ENCODE measurements at regions not wholly inside any gene's neighbourhood (a gene's known extent, or its start where the extent isn't known, plus 50 kb on each side); places are given as distances from the start of the nearest gene placed in this dataset.
"Not testable (repeated sequence)": the region's sequence is repeated elsewhere in the genome, so short reads cannot be mapped to it uniquely, and the experiment has no call there.

DNA sequence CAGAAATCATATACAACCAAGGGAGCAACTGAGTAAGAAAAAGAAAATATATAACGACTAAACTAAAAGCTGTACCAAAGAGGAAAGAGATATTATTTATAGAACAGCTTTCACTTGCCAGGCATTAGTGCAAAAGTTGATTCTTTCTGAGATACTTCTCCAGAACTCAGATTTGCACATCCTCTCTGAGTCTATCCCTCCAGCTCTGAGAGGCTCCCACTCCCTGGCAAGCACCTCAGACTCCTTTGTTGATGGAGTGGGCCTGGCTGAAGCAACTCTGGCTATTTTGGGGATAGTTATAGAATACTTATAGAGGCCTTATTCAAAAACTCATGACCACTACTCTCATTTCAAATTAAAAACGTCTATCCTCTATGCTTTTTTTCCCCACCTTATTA lies 501.6 kb upstream of the TNP1 start:
- no peak for DNase-seq

DNA sequence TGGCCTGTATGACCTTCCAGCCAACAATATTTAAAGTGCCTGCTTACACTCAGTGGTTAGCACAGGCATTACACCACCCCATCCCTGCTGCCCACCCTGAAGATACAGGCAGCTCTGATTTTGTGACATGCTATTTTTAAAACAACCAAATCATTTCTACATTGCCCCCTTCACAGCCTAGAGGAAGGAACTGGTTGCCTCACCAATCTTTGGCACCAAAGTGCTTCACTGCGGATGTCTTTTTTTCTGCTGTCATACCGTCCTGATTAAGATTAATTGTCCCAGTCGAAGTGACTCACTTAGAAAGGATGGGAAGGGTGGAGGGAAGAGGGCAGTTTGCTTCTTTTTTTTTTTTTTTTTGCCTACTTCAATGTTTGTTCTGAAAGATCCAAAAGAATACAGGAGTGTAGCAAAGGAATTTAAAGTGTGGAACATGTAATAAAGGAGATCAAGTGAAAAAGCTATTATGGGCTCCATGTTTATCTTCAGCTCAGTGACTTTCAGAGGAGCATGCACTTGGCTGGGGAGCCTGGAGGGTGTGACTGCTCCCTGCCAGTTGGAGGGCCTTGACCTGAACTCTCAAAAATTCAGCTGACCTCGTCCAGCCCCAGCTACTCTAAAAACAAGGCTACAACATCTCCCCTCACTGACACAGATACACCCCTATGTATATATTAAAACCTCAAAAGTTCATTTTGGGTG lies 501.1 kb upstream of the TNP1 start:
- DNase-seq, result no peak

DNA sequence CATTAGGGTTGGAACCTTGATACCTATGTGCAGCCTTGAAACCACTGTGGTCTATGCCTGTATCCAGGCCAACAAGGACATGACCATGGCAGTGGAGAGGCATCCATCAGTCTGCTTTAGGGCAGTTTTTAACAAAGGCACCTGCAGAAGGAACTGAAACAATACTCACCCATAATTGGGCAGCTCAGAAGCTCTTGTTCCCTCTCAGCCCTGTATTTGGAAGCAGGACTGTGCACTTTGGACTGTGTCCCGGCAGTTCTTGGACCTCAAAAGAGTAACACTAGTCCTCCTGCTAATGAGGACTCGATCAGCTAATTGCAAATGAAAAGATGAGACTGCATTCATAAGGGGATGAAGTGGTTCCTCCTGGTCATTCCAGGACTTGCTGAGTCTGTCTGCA lies 500.2 kb upstream of the TNP1 start:
- DNase-seq, result no peak

DNA sequence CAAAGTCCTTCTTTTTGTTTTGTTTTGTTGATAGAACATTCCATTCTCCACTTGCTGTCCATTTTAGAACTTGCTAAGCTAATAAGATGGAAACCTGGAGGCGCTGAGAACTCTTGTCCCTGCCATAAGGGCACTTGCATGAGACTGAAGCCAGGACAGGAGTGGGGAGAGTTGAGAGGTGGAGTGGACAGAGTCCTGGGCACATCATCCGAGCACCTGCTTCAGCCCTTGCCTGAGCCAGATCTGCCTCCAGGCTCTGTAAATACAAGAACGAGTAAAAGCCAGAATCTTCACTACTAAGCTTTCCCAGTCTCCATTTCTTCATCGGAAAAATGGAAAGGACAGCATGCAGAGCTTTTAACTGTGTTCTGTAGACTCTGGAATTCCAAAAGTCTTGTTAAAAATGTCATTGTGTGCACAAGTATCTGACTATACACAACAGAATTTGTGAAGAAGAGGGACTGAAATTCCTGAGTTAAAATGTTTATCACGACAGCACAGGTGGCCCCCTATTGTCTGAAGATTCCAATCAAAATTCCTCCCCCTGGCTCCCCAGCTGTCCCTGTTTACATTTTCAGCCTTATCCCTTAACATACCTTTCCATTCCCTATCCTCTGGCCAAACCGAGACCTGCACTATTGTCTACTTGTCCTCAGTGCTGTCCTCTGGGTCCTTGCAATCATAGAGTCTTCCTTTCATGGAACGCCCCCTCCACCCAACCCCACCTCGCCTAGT lies 498.2 kb upstream of the TNP1 start:
- DNase-seq, result no peak

DNA sequence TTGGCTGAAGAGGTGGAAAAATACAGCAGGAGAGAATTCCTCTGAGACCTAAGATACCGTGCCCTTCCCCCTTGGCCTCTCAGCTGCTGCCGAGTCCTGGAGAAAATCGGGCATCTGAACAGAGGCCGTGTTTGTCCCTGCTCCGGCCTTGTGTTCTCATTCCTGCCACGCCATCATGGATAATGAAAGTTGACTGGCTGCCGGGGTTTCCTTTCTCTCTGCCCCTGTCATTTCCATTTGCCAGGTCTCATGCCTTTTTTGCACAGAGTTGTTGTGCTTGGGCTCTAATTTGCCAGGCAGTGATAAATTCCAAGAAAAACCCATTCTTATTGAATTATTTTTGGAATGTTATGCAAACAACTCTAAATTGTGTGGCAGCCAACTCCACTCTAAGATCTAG lies 496.9 kb upstream of the TNP1 start:
- DNase-seq, result no peak

DNA sequence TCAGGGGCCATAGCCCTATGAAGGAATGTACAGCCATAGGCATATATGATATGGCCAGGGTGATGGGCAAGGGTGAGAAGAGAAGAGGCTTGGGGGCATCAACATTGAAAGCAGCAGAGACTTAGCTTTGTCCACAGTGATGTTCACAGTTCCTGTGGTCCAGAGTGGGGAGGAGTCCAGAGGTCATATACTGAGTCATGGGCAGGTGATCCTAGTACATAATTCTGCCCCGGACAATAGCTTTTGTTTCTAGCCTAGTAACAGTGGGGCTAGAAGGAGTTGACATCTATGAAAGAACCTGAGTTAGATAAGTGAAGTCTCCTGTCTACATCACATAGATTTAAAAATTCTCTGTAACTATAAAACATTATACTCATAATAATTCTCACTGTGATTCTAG lies 496.3 kb upstream of the TNP1 start:
- no peak for DNase-seq

DNA sequence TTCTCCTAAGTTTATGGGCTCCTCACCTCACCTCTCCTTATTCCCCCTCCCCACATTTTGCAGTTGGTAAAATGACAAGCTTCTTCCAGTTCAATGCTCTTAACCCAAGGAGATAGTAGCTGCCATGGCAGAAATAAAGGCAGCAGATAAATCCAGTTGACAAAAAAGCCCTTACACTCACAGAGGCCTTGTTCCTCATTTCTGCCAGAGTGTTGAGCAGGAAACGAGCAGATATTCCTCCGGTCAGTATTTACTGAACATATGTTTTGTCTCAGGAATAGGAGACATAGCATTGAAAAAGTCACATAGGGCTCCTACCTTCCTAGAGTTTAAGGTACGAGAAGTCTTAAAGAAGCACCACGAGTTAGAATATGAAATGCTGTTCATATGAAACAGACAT lies 493.7 kb upstream of the TNP1 start:
- no peak for DNase-seq

DNA sequence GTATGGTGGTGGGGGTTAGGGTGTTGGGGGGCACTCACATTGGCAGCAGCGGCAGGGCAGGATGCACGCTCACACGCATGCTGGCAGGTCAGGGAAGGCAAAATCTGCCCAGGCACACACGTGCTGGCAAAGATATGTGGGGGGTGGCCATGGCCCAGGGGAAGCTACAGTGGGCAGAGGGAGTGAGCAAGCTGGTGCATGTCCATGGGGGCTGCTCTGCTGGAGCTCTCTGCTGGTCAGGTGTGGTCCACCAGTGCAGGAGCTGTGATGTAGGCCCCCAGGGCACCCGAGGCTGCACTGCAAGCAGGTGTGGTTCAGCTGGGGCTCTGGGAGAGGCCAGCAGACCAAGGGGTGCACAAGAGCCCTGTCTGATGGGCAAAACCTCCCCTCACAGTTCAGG lies 491.5 kb upstream of the TNP1 start:
- DNase-seq, result no peak

DNA sequence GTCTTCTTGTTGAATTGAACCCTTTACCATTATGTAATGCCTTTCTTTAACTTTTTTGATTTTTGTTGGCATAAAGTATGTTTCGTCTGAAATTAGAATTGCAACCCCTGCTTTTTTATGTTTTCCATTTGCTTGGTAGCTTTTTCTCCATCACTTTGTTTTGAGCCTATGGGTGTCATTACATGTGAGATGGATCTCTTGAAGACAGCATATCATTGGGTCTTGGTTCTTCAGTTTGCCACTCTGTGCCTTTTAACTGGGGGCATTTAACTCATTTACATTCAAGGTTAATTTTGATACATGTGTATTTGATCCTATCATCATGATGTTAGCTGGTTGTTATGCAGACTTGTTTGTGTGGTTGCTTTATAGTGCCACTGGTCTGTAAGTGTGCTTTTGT lies 489.4 kb upstream of the TNP1 start:
- no peak for DNase-seq

DNA sequence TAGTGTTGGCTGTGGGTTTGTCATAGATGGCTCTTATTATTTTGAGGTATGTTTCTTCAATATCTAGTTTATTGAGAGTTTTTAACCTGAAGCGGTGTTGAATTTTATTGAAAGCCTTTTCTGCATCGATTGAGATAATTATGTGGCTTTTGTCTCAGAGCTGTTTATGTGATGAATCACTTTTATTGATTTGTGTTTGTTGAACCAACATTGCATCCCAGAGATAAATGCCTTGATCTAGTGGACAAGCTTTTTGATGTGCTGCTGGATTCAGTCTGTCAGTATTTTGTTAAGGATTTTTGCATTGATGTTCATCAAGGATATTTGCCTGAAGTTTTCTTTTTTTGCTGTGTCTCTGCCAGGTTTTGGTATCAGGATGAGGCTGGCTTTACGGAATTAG lies 487.8 kb upstream of the TNP1 start:
- not testable (repeated sequence) for DNase-seq

DNA sequence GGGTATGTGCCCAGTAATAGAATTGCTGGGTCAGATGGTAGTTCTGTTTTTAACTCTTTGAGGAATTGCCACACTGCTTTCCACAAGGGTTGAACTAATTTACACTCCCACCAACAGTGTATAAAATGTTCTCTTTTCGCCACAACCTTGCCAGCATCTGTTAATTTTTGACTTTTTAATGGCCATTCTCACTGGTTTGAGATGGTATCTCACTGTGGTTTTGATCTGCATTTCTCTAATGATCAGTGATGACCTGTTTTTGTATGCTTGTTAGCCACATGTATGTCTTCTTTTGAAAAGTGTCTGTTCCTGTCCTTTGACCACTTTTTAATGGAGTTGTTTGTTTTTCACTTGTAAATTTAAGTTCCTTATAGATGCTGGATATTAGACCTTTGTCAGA lies 486.2 kb upstream of the TNP1 start:
- DNase-seq, result not testable (repeated sequence)

DNA sequence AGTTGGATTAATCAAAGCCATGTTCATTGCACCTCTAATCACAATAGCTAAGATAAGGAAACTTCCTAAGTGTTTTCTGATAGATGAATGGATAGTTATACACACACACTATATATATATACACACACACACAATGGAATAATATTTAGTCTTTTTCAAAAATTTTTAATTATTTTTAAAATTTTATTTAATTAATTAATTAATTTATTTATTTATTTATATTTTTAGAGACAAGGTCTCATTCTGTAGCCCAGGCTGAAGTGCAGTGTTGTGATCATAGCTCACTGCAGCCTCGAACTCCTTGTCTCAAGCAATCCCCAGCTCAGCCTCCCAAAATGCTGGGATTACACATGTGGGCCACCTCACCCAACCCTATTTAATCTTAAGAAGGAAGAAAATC lies 481.0 kb upstream of the TNP1 start:
- DNase-seq, result no peak

DNA sequence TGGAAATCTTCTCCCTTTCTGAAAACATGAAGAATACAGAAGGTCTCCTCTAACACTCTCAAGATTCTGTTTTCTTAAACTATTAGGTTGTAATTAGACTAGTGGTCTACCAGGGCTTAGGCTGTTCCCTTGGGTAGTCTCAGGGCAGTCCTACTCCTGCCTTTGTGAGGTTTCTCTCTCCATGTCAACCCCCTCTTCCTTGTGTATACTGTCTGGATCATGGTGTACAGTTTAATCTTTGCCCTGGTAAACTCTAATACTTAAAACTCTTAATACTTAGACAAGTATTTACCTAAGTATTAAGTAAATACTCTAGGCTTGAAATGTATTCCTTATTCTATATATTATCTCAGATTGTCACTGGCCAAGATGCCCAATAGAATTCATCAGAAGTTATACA lies 480.3 kb upstream of the TNP1 start:
- DNase-seq, result no peak

DNA sequence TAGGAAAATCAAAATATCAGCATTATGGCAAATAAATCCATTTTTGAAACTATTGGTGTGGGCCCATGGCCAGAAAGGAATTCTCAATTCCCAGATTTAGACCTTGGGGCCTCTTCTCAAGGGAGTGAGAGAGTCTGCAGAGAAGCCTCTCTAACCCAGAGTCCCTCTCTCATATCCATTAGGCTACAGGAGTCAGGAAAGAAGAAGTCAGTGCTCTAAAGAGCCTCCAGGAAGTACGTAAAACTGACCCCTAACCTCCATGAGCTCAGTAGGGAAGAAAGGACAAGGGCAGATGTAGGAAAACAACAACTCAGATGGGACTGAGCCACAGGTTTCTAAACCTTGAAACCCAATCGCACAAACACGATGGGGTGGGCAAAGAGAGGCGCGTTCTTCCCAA lies 479.9 kb upstream of the TNP1 start:
- DNase-seq, result no peak

DNA sequence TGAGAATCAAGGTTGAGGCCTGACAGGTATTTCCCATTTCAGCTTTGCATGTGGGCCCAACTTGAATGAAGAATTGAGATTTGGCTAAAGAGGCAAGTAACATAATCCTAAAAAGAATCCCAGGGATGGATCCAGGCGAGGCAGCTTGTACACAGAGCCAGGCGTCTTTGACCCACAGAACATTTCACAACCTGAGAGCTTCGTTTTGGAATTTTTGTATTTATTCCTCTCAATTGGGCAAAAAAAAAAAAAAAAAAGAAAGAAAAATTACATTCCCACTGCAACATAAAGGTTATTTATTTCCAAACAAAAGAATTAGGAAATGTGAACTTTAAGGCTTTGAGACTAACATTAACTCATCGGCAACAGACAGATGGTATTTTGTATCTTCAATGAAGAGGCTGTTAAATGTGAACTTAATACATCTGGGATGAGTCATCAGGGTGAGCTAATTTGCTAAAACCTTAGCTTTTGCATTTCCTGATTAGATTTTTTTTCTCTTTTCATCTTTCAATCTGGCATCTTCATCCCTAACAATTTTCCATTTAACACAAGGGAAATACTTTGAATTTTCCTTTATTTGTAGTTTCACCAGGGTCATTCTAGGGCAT lies 478.5 kb upstream of the TNP1 start:
- no peak for DNase-seq

DNA sequence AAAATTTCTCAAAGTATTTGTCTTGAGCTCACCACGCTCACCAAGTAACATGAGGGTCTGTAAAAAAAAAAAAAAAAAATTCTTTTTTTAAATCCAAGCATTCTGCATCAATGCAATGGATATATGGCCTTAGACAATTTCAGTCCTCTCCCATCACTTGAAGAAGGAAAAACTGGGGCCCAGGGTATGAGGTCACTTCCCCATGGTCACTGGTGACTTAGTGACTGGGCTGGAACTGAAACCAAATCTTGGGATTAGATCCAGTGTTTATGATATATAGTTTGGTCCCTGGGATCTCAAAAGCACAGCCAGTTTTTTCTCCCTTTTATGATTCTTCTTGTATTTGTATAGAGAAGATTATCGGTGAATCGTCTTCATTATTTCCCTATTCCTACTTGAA lies 477.9 kb upstream of the TNP1 start:
- no peak for DNase-seq

DNA sequence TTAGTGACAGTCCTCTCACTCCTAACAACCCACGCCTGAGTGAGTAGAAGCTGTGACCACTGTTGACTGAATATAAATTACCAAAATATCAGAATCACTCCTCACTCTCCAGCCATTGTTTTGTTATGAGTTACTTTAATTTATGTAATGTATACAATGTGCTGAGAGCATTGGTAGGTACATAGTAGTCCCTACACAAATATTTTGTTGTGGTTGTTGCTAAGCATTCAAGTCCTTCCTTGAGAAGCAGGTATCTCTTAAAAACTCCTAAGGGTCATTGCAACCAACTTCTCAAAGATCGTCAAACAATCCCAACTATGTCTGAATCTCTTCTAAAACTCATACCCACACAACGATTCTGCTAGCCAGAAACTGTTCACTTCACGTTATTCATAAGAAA lies 476.8 kb upstream of the TNP1 start:
- DNase-seq, result no peak

DNA sequence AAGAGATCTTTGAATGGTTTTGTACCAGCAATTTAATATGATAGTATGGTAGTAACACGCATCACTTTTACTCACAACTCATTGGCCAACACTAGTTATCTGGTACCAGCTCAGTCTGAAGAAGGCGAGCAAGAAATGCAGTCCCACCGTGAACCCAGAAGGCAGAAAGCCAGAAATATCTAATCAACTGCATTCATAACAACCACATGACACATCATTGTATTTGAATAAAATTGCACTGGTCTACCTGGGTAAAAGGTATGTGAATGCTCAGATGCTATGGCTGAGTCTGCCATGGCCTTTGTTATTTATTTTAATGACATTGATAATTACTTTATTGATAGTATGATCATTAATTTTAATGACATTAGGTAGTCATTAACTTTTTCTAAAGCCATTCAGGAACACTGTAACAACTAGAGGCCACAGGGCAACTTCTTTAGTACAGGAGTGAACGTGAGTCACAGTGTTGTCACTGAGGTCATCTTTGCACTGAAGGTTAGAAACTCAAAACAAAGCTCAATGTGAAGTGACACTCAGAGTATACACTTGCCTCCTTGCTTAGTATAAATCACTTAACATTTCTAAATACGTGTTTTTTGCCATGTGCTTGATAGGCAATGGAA lies 475.6 kb upstream of the TNP1 start:
- no peak for DNase-seq

DNA sequence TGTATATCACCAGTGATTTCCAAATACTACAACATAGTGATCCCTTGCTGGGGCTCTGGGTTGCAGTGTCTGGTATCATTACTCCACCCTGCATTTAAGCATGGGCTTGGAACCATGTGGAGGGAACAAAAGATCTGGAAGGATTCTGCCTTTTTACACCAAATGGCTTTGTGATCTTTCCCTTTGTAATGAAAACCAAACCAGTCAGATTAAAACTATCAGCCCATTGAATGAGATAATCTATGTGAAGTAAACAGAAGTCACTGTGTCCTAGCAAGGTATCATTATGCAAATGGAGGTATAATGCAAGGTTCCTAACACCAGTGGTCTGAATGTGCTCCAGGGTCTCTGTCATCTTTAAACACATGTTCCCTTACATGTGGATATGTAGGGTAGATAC lies 474.7 kb upstream of the TNP1 start:
- DNase-seq, result no peak

DNA sequence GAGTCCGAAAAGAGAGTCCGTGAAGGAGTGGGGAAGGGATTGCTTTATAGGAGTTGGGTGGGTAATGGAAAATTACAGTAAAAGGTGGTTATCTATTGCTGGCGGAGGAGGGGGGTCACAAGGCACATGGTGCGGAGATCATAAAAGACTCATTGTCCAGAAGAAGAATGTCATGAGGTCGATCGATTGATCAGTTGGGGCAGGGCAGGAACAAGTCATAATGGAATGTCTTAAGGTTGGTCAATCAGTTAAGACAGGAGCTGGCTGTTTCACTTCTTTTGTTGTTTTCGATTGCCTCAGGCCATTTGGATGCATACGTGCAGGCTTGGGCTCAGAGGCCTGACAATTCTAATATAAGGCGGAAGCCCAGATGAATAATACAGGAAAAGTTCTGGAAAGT lies 473.0 kb upstream of the TNP1 start:
- no peak for DNase-seq

DNA sequence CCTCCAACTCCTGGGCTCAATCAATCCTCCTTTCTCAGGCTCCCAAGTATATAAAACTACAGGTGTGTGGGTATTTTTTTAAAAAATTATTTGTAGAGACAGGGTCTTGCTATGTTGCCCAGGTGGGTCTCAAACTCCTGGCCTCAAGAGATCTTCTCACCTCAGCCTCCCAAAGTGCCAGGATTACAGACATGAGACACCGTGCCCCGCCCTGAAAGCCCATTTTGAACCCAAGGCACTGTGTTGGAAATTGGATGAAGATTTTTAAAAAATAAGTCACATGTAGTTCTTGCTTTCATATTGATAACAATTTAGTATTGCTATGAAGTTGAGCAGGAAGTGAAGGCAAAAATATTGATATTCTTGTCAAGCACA lies 472.5 kb upstream of the TNP1 start:
- no peak for DNase-seq

DNA sequence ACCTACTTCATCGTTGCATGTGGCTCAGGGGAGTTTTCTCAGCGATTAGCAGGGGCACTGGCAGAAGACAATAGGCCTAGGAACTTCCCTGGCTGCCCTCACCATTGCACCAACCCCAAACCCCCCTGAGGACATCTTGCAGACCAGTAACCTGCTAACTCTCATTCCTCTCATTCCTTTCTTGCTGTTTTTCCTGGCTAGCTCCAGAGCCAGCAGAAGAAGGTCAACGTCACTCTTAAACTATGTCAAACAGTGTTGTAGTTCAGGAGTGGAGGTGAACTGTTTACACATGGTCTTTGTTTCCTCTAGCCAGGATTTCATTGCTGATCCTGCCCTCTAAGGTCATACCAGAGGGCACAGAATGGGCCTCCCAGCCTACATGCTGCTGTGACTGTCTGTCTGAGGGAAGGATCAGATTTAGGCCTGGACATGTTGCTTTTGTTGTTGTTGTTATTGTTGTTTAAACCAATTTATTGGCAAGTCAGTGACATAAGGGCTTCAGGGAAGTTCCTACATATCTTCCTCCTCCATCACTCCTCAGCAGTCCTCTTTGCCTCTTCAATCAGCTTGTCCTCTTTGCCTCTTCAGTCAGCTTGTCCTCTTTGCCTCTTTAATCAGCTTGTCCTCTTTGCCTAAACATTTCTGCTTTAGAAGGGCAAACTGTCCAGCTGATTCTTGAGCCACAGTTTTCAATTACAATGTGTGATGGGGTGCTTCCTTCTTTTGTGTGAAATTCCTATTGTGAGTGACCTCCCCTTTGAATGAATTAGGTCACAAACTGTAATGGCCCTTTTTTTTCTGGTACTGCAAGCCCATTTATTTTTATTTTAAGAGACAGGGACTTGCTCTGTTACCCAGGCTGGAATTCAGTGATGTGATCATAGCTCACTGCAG lies 471.9 kb upstream of the TNP1 start:
- DNase-seq, result no peak

DNA sequence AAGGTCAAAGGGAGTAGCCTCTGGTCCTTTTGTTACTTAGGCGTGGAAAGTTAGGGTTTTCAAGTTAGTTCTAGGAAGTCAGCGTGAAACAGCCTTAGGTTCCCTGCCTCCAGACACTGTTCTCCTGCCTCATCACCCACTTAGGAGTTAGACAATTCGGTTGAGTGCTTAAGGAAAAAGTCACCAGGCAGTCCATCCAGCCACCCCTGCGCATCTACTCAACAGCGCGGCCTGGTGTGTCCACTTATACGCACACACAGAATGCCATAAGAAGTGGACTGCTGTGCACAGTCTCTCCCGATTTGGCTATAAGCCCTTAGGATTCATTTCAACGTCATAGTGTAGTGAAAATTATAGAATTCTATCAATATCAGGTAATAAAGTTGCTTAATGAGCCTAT lies 470.8 kb upstream of the TNP1 start:
- DNase-seq, result no peak
